AG09309 (cell line): ENCODE measurements at regions not wholly inside any gene's neighbourhood (a gene's known extent, or its start where the extent isn't known, plus 50 kb on each side); places are given as distances from the start of the nearest gene placed in this dataset.

ENCODE experiments used
- DNase-seq: peaks from one replicate; pipeline ENCODE4 v3.0.0-alpha.2; 2010; ENCODE audit warnings: low read depth
- H3K4me3 ChIP-seq: 2 replicates; pipeline ENCODE4 v1.5.1; 2011; ENCODE audit warnings: mild to moderate bottlenecking, low read depth, low read length, moderate library complexity; ENCODE audit not compliant: control insufficient read depth
- TF ChIP-seq, protein P1 (sequence below): IDR thresholded peaks from 2 replicates; pipeline ENCODE4 v1.5.1; 2011; ENCODE audit warnings: mild to moderate bottlenecking, low read depth, low read length, inconsistent platforms; ENCODE audit not compliant: insufficient read depth, control insufficient read depth; ENCODE audit errors: missing control alignments

DNA sequence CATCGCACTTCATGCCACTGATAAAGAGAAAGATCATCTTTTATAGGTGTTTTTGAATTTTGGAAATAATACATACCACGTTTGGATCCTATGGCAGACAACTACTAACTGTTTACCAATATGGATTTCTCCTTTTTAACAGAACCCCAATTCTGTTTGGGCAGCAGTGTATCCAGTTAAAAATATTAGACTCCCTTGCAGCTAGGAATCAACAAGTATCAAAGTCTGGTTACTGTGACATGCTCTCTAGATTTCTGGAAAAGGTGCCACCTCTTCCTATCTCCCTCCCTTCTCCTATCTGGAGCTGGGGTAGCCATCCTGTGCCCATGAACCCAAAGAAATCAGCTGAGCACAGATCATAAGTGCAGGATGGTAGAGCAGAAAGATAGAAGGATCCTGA, 54.1 kb upstream of the DTNBP1 start:
- DNase-seq, result no peak
- H3K4me3 ChIP-seq, result no peak overlapping the region
- TF ChIP-seq, protein P1, sequence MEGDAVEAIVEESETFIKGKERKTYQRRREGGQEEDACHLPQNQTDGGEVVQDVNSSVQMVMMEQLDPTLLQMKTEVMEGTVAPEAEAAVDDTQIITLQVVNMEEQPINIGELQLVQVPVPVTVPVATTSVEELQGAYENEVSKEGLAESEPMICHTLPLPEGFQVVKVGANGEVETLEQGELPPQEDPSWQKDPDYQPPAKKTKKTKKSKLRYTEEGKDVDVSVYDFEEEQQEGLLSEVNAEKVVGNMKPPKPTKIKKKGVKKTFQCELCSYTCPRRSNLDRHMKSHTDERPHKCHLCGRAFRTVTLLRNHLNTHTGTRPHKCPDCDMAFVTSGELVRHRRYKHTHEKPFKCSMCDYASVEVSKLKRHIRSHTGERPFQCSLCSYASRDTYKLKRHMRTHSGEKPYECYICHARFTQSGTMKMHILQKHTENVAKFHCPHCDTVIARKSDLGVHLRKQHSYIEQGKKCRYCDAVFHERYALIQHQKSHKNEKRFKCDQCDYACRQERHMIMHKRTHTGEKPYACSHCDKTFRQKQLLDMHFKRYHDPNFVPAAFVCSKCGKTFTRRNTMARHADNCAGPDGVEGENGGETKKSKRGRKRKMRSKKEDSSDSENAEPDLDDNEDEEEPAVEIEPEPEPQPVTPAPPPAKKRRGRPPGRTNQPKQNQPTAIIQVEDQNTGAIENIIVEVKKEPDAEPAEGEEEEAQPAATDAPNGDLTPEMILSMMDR, result no peak

GRCh38 chr6:15715851-15716250, 53.0 kb upstream of the DTNBP1 start:
- H3K4me3 ChIP-seq, result no peak overlapping the region
- DNase-seq, result no peak
- TF ChIP-seq, protein P1, result no peak

- DNase-seq, result no peak
- TF ChIP-seq, protein P1, result no peak
- H3K4me3 ChIP-seq, result no peak overlapping the region
Observed at GRCh38 chr6:15715060-15715459, 52.2 kb upstream of the DTNBP1 start.

DNA sequence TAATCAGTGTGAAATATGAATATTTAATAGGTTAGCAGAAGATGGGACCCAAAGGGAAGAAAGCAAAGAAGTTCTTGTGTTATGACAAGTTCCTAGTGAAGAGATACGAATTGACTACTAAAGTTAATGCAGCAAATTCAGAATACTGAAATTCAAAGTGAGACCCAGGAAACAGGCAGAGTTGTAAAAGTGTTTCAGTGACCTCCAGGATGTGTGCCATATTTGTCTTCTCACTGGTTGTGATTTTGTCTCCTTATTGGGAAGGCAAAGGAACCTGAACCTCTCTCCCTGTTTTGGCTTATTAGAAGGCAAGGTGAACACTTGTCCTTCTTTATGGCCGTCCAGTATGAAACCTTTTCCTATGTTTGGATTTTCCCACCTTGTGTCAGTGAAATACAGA, 51.8 kb upstream of the DTNBP1 start:
- TF ChIP-seq, protein P1, result no peak
- no peak for DNase-seq
- no peak overlapping the region for H3K4me3 ChIP-seq

DNA sequence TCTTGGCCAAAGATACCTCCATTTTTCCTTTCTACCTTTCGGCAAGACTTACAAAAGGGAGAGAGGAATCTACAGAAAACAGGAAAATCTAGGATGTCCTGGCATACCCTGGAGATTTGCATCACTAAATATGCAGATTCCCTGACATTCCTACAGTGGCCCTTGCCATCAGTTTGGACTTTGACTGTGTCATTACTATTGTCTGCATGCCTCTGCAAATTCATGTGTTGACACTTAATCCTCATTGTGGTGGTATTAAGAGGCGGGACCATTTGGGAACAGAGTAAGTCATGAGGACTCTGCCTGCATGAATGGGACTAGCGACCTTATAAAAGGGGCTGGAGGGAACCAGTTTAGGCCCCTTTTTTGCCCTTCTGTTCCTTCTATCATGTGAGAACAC, 50.5 kb upstream of the DTNBP1 start:
- H3K4me3 ChIP-seq, result no peak overlapping the region
- TF ChIP-seq, protein P1, result no peak
- DNase-seq, result no peak

GRCh38 chr6:15712797-15713196, 50.0 kb upstream of the DTNBP1 start:
- TF ChIP-seq, protein P1, result no peak
- H3K4me3 ChIP-seq, result no peak overlapping the region
- DNase-seq, result no peak
